ENCODE measurements at regions not wholly inside any gene's neighbourhood (a gene's known extent, or its start where the extent isn't known, plus 50 kb on each side); places are given as distances from the start of the nearest gene placed in this dataset.

DNA sequence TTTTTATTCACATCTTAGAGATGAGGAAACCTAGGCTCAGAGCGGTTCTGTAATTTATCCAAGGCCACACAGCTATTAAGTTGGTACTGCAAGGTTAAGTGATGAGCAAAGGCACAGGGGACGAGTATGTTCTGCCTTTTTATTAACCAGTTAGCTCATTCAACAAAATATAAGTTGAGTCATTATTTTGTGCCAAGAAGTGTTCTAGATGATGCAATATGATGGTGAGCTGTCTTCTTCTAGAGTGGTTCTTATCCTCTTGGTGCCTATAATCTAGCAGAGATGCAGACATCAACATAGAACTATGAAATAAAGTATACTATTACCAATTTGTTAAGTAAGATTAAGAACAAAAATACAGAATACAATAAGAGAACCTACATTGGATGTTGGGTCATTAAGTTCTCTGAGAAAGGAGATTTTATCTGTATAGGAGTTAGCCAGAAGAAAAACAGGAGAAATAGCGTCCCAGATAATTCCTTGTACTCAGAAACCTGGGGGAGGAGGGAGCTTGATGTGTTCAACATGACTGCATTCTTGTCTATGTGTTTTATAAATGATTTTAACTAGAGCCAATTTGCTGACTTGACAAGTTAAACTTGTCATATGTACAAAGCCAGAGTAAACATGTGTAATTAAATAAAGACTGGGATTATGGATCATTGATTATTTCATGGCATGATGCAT, 122.3 kb downstream of the TBXT start:
- no peak for TF ChIP-seq POLR2A (IDR thresholded peaks at IDR 0.05)
- TF ChIP-seq, protein P1, sequence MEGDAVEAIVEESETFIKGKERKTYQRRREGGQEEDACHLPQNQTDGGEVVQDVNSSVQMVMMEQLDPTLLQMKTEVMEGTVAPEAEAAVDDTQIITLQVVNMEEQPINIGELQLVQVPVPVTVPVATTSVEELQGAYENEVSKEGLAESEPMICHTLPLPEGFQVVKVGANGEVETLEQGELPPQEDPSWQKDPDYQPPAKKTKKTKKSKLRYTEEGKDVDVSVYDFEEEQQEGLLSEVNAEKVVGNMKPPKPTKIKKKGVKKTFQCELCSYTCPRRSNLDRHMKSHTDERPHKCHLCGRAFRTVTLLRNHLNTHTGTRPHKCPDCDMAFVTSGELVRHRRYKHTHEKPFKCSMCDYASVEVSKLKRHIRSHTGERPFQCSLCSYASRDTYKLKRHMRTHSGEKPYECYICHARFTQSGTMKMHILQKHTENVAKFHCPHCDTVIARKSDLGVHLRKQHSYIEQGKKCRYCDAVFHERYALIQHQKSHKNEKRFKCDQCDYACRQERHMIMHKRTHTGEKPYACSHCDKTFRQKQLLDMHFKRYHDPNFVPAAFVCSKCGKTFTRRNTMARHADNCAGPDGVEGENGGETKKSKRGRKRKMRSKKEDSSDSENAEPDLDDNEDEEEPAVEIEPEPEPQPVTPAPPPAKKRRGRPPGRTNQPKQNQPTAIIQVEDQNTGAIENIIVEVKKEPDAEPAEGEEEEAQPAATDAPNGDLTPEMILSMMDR (IDR thresholded peaks at IDR 0.05): no peak

Measured in uterus (tissue), 2 donors.